Renal cortical epithelial cell (primary cell): ENCODE measurements at regions not wholly inside any gene's neighbourhood (a gene's known extent, or its start where the extent isn't known, plus 50 kb on each side); places are given as distances from the start of the nearest gene placed in this dataset.

Experiments used
- DNase-seq: peaks from one replicate; pipeline ENCODE4 v3.0.0-alpha.2; 2011; ENCODE audit warnings: low read depth

- DNase-seq = no peak
Measured at GRCh38 chr9:106322706-106323245, 540.2 kb upstream of the ZNF462 start.

GRCh38 chr9:106324053-106324585, 538.8 kb upstream of the ZNF462 start:
- no peak for DNase-seq

- no peak for DNase-seq
Measured at GRCh38 chr9:106324591-106325280, 538.2 kb upstream of the ZNF462 start.

GRCh38 chr9:106326493-106326892, 536.5 kb upstream of the ZNF462 start:
- no peak for DNase-seq

- DNase-seq = no peak
Measured at GRCh38 chr9:106333481-106333880, 529.5 kb upstream of the ZNF462 start.

- DNase-seq = no peak
Measured at GRCh38 chr9:106334081-106334480, 528.9 kb upstream of the ZNF462 start.

GRCh38 chr9:106339882-106340281, 523.1 kb upstream of the ZNF462 start:
- no peak for DNase-seq

GRCh38 chr9:106350777-106351176, 512.2 kb upstream of the ZNF462 start:
- DNase-seq = no peak

- no peak for DNase-seq
Measured at GRCh38 chr9:106356924-106357323, 506.0 kb upstream of the ZNF462 start.

GRCh38 chr9:106358331-106358730, 504.6 kb upstream of the ZNF462 start:
- no peak for DNase-seq

- no peak for DNase-seq
Measured at GRCh38 chr9:106376689-106377088, 486.3 kb upstream of the ZNF462 start.

GRCh38 chr9:106383072-106383471, 479.9 kb upstream of the ZNF462 start:
- no peak for DNase-seq

GRCh38 chr9:106387965-106388364, 475.0 kb upstream of the ZNF462 start:
- no peak for DNase-seq

- no peak for DNase-seq
Measured at GRCh38 chr9:106393226-106393625, 469.7 kb upstream of the ZNF462 start.

GRCh38 chr9:106400170-106400569, 462.8 kb upstream of the ZNF462 start:
- DNase-seq = no peak

GRCh38 chr9:106400950-106401349, 462.0 kb upstream of the ZNF462 start:
- no peak for DNase-seq

GRCh38 chr9:106403081-106403480, 459.9 kb upstream of the ZNF462 start:
- peak; percentile 75 for DNase-seq

GRCh38 chr9:106404137-106404536, 458.8 kb upstream of the ZNF462 start:
- no peak for DNase-seq

GRCh38 chr9:106405871-106406435, 457.0 kb upstream of the ZNF462 start:
- DNase-seq = peak; percentile 24

GRCh38 chr9:106414042-106414441, 448.9 kb upstream of the ZNF462 start:
- DNase-seq = no peak

GRCh38 chr9:106417685-106418084, 445.3 kb upstream of the ZNF462 start:
- DNase-seq = no peak

- DNase-seq = peak; percentile 42
Measured at GRCh38 chr9:106419829-106420228, 443.1 kb upstream of the ZNF462 start.

- peak; percentile 83 for DNase-seq
Measured at GRCh38 chr9:106420511-106420944, 442.4 kb upstream of the ZNF462 start.
